GM13976 (cell line): ENCODE measurements at regions not wholly inside any gene's neighbourhood (a gene's known extent, or its start where the extent isn't known, plus 50 kb on each side); places are given as distances from the start of the nearest gene placed in this dataset.

Experiments
- DNase-seq: peaks from one replicate; pipeline ENCODE4 v3.0.0; 2012; ENCODE audit warnings: low spot score
- in situ Hi-C: fragments of 300-500 bp; cut with MboI; formaldehyde crosslinking; loops from one replicate; pipeline ENCODE4 v1.12.0; 2022; ENCODE audit warnings: low sequenced_read_pairs, mixed read lengths, inconsistent platforms; ENCODE audit not compliant: unreplicated experiment
- TF ChIP-seq, protein P1 (sequence below): IDR thresholded peaks from 2 replicates; pipeline ENCODE4 v1.5.1; 2012; ENCODE audit warnings: borderline replicate concordance, mild to moderate bottlenecking; ENCODE audit not compliant: insufficient read depth; ENCODE audit errors: extremely low read depth, missing control alignments, control extremely low read depth

DNA sequence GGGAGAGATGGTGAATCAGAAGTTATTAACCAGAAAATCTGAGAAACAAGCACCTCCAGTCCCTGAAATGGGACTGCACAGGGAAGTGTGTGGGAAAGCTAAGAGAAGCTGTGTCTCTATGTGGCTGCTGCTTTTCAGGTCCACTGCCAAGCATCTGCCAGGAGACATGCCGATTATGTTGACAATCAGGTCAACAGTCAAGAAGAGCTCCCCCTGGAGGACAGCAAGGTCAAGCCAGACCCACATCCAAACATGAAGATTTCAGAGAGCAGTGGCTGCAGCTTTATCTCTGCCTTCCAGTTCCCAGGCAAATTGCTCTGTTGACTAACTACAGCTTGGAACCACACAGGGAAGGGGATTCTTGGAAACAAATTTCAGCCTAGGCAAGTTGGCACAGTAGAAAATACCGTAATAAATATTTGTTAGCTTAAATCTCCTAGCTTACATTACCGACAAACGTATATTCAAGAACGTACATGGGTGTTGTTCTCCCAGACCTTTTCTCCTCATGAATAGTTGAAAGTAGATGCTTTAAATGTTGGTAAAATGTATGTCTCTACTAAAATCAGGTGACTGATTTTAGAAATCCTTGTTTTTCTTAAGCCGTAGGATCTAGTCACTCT, 394.5 kb upstream of the RARB start:
- peak; percentile 25 for DNase-seq
- TF ChIP-seq, protein P1, sequence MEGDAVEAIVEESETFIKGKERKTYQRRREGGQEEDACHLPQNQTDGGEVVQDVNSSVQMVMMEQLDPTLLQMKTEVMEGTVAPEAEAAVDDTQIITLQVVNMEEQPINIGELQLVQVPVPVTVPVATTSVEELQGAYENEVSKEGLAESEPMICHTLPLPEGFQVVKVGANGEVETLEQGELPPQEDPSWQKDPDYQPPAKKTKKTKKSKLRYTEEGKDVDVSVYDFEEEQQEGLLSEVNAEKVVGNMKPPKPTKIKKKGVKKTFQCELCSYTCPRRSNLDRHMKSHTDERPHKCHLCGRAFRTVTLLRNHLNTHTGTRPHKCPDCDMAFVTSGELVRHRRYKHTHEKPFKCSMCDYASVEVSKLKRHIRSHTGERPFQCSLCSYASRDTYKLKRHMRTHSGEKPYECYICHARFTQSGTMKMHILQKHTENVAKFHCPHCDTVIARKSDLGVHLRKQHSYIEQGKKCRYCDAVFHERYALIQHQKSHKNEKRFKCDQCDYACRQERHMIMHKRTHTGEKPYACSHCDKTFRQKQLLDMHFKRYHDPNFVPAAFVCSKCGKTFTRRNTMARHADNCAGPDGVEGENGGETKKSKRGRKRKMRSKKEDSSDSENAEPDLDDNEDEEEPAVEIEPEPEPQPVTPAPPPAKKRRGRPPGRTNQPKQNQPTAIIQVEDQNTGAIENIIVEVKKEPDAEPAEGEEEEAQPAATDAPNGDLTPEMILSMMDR, result peak; percentile 34

DNA sequence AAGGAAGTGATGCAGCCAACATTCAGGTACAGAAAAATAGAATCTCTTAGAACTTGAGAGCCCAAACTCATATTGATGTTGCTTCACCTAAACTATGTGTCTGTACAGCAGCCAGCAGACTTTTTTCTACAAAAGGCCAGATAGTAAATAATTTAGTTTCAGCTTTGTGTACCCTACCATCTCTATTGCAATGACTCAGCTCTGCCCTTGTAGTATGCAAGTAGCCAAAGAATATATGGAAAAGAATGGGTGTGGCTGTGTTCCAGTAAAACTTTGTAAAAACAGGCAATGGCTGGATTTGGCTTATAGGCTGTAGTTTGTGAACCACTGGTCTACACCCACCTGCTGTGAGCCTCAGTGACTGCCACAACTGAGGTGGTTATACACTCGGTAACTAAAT, 392.5 kb upstream of the RARB start:
- no peak for DNase-seq
- in situ Hi-C loops, result no loop called here
- TF ChIP-seq, protein P1, result no peak

More for the DNA sequence above, 394.5 kb upstream of the RARB start:
- in situ Hi-C loops, result no loop called here

DNA sequence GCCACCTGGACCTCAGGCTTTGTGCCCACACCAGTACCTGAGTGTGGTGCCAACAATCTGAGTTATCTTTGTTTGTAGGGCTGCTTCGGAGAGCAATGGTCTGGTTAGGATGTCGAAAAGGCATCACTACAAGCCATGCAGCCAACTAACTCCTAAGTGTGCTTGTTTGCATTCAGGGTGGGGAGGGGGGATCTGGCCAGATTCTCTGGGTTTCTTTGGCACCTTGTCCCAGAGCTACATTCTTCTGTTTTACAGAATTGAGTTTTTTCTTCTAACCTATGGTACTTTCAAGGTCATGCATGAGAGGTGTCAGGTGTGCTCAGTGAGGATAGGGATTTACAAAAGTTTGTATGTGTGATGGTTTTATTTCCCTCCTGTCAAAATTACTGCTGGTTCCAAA, 391.4 kb upstream of the RARB start:
- in situ Hi-C loops, result no loop called here
- DNase-seq, result no peak
- TF ChIP-seq, protein P1, result no peak

DNA sequence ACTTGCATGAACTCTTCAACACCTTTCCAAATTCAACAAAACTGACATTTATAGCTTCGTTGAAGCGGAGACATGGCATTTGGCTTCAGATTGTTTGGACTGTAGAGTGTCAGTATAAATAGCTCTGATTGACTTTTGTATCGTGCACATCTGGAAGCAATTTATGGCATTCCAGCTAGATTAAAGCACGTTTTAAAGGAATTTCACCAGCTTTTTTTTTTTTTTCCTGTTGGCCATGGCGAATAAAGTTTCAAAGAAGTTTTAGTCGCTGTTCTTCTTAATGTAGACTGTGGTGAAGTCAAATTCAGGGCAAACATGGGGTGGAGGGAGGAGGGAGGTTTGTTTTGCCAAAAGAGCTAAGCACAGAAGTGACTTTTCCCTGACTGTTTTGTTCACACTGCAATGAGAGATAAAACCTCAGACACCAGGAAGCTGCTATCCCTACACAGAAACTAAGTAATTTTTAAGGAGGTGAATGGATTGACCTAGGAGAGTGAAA, 391.0 kb upstream of the RARB start:
- in situ Hi-C loops, result no loop called here

DNA sequence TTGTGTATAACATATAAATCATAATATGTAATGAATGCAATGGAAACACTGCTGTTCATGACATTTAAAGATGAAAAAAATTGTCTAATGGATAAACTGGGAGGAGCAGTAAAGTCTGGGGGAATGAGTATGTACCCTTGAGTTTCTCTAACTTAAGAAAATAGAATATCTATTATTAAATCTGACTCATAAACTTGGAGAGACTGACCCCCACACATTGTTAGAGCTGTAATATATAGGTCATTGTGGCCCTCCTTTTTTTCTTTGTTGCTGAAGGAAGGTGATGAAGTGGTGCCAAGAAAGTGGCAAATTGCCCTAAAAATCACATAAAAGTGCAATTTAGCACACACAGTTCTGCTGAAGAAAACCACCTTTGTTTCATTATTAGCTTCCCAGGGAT, 389.8 kb upstream of the RARB start:
- DNase-seq, result no peak
- in situ Hi-C loops, result no loop called here
- TF ChIP-seq, protein P1, result no peak

More for the DNA sequence above, 391.0 kb upstream of the RARB start:
- DNase-seq, result no peak
- TF ChIP-seq, protein P1, result no peak

DNA sequence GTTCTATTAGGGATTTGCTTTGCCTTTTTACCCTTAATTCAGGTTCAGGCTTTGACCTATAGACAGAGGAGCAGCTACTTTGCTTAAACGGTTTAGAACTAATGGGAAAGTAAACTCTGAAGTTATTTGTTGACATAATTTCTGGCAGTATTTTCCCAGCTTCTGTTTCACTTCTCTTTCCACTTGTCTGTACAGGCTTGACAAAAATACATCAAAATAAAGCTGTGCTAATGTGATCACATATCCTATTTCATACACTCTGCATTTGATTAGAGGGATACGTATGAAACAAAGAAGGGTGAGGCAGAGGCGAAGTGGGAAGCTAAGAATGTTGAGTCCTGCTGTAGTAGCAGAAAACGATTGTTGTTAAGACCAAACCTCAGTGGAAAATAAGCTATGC, 389.1 kb upstream of the RARB start:
- TF ChIP-seq, protein P1, result no peak
- in situ Hi-C loops, result no loop called here
- no peak for DNase-seq
